ENCODE measurements at regions not wholly inside any gene's neighbourhood (a gene's known extent, or its start where the extent isn't known, plus 50 kb on each side); places are given as distances from the start of the nearest gene placed in this dataset.
"Not testable (repeated sequence)": the region's sequence is repeated elsewhere in the genome, so short reads cannot be mapped to it uniquely, and the experiment has no call there.

- no peak for DNase-seq (ENCODE audit: low spot score)
These were observed 489.6 kb downstream of the TNS3 start for GRCh38 chr7:47092336-47092735.

- DNase-seq (ENCODE audit: low spot score), result no peak
These were observed 490.8 kb downstream of the TNS3 start for GRCh38 chr7:47091141-47091540.

- DNase-seq (ENCODE audit: low spot score), result no peak
These were observed 492.4 kb downstream of the TNS3 start for GRCh38 chr7:47089461-47089860.

- DNase-seq (ENCODE audit: low spot score), result no peak
These were observed 492.9 kb downstream of the TNS3 start for GRCh38 chr7:47089068-47089417.

- DNase-seq (ENCODE audit: low spot score), result peak; percentile 57
These were observed 493.4 kb downstream of the TNS3 start for GRCh38 chr7:47088329-47089067.

GRCh38 chr7:47087866-47088265, 494.0 kb downstream of the TNS3 start:
- DNase-seq (ENCODE audit: low spot score), result no peak

GRCh38 chr7:47085491-47086275, 496.2 kb downstream of the TNS3 start:
- no peak for DNase-seq (ENCODE audit: low spot score)

- DNase-seq (ENCODE audit: low spot score), result no peak
These were observed 498.2 kb downstream of the TNS3 start for GRCh38 chr7:47083476-47084250.

GRCh38 chr7:47080816-47081215, 501.1 kb downstream of the TNS3 start:
- DNase-seq (ENCODE audit: low spot score), result no peak

GRCh38 chr7:47078241-47078640, 503.7 kb downstream of the TNS3 start:
- DNase-seq (ENCODE audit: low spot score), result no peak

- peak; percentile 29 for DNase-seq (ENCODE audit: low spot score)
These were observed 507.2 kb downstream of the TNS3 start for GRCh38 chr7:47074702-47075153.

GRCh38 chr7:47073284-47073683, 508.6 kb downstream of the TNS3 start:
- DNase-seq (ENCODE audit: low spot score), result no peak

GRCh38 chr7:47071866-47072265, 510.0 kb downstream of the TNS3 start:
- peak; percentile 72 for DNase-seq (ENCODE audit: low spot score)

GRCh38 chr7:47069385-47070076, 512.4 kb downstream of the TNS3 start:
- DNase-seq (ENCODE audit: low spot score), result no peak

GRCh38 chr7:47066976-47067614, 514.8 kb downstream of the TNS3 start:
- DNase-seq (ENCODE audit: low spot score), result peak; percentile 95

- DNase-seq (ENCODE audit: low spot score), result no peak
These were observed 525.2 kb downstream of the TNS3 start for GRCh38 chr7:47056731-47057130.

GRCh38 chr7:47052541-47053208, 529.2 kb downstream of the TNS3 start:
- not testable (repeated sequence) for DNase-seq (ENCODE audit: low spot score)

GRCh38 chr7:47049234-47049774, 532.6 kb downstream of the TNS3 start:
- DNase-seq (ENCODE audit: low spot score), result no peak

- DNase-seq (ENCODE audit: low spot score), result no peak
These were observed 534.5 kb downstream of the TNS3 start for GRCh38 chr7:47047384-47047783.

- DNase-seq (ENCODE audit: low spot score), result no peak
These were observed 535.0 kb downstream of the TNS3 start for GRCh38 chr7:47046949-47047348.

Measured in SK-N-DZ (cell line).